Subcutaneous abdominal adipose tissue (tissue), 5 donors: ENCODE measurements at regions not wholly inside any gene's neighbourhood (a gene's known extent, or its start where the extent isn't known, plus 50 kb on each side); places are given as distances from the start of the nearest gene placed in this dataset.

Experiments
- H3K27ac ChIP-seq: one replicate; pipeline ENCODE4 v1.7.0; 2013; ENCODE audit warnings: low read depth, mild to moderate bottlenecking, inconsistent platforms, low read length, moderate library complexity
- H3K27me3 ChIP-seq, 5 donors: one replicate each; pipeline ENCODE4 v1.7.0; 2013; ENCODE audit warnings: low read length in 5 of 5, inconsistent platforms in 1 of 5; ENCODE audit not compliant: control insufficient read depth in 5 of 5, insufficient read depth in 4 of 5
- H3K36me3 ChIP-seq, 5 donors: one replicate each; pipeline ENCODE4 v1.7.0; 2013; ENCODE audit warnings: low read length in 5 of 5; ENCODE audit not compliant: control insufficient read depth in 5 of 5, insufficient read depth in 5 of 5
- H3K4me1 ChIP-seq, 5 donors: one replicate each; pipeline ENCODE4 v1.7.0; 2013; ENCODE audit warnings: low read length in 5 of 5, mild to moderate bottlenecking in 3 of 5, moderate library complexity in 1 of 5; ENCODE audit not compliant: control insufficient read depth in 5 of 5, insufficient read depth in 5 of 5
- H3K4me3 ChIP-seq, 5 donors: one replicate each; pipeline ENCODE4 v1.7.0; 2013; ENCODE audit warnings: low read length in 5 of 5, low read depth in 1 of 5
- H3K9ac ChIP-seq, 5 donors: one replicate each; pipeline ENCODE4 v1.7.0; 2013; ENCODE audit warnings: low read length in 5 of 5, mild to moderate bottlenecking in 4 of 5, moderate library complexity in 3 of 5
- H3K9me3 ChIP-seq, 5 donors: one replicate each; pipeline ENCODE4 v1.7.0; 2013; ENCODE audit warnings: low read length in 5 of 5; ENCODE audit not compliant: control insufficient read depth in 5 of 5
- donor health status: healthy.
- donor health status: healthy.
- donor health status: healthy.
- donor health status: healthy.
- donor health status: healthy.

DNA sequence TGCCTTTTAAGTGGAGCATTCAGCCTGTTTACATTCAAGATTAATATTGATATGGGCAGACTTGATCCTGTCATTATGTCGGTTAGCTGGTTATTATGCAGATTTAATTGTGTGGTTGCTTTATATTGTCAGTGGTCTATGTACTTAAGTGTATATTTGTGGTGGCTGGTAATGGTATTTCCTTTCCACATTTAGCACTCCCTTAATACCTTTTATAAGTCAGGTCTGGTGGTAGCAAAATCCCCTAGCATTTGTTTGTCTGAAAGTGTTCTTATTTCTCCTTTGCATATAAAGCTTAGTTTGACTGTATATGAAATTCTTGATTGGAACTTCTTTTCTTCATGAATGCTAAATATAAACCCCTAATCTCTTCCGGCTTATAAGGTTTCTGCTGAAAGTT, 403.7 kb upstream of the EPHA5 start:
- Histone ChIP-seq H3K4me1 (no peaks in the 10 kb centered on the region), H3K27me3 (no peaks in the 10 kb centered on the region), H3K9me3 (peaks cover 0 to 6% (median 3%) of the 10 kb centered on the region in 5 donors), H3K36me3 (no peaks in the 10 kb centered on the region), H3K27ac (no peak overlapping the region), H3K9ac (no peak overlapping the region), H3K4me3 (no peak overlapping the region)

DNA sequence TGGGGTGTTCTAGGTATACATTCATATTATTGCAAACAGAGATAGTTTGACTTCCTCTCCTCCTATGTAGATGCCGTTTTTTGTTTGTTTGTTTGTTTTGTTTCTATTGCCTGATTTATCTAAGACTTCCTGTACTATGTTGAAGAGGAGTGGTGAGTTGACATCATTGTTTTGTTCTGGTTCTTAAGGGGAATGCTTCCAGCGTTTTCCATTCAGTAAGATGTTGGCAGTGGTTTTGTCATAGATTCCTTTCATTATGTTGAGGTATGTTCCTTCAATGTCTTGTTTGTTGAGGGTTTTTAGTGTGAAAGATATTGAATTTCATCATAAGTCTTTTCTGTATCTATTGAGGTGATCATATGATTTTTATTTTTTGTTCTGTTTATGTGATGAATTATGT, 401.6 kb upstream of the EPHA5 start:
- no peak overlapping the region for H3K4me3 ChIP-seq
- H3K27ac ChIP-seq: no peak overlapping the region
- no peaks in the 10 kb centered on the region for H3K4me1 ChIP-seq
- H3K9me3 ChIP-seq: peaks cover 0 to 6% (median 3%) of the 10 kb centered on the region in 5 donors
- H3K9ac ChIP-seq: no peak overlapping the region
- H3K27me3 ChIP-seq: no peaks in the 10 kb centered on the region
- no peaks in the 10 kb centered on the region for H3K36me3 ChIP-seq

DNA sequence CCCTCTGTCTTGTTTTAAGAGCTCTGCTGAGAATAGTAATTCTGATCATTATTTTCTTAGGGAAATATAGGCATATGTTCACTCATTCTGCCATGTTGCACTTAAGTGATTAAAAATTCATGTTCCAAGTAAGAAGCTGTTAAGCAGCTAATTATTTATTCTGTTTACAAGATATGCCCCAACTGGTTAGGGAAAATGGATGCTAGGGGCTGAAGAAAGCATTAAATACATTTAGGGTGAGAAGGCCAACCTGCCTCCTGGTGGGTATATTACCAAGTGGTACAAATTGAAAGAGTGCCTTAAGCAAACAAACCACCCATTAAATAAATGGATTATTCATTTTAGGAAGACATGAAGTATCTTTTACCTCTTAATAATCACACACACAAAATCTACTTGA, 392.6 kb upstream of the EPHA5 start:
- H3K4me1 ChIP-seq: peaks cover 0 to 10% (median 3%) of the 10 kb centered on the region in 5 donors
- H3K9ac ChIP-seq: no peak overlapping the region
- H3K27ac ChIP-seq: no peak overlapping the region
- H3K4me3 ChIP-seq: no peak overlapping the region
- no peaks in the 10 kb centered on the region for H3K9me3 ChIP-seq
- H3K36me3 ChIP-seq: no peaks in the 10 kb centered on the region
- no peaks in the 10 kb centered on the region for H3K27me3 ChIP-seq

DNA sequence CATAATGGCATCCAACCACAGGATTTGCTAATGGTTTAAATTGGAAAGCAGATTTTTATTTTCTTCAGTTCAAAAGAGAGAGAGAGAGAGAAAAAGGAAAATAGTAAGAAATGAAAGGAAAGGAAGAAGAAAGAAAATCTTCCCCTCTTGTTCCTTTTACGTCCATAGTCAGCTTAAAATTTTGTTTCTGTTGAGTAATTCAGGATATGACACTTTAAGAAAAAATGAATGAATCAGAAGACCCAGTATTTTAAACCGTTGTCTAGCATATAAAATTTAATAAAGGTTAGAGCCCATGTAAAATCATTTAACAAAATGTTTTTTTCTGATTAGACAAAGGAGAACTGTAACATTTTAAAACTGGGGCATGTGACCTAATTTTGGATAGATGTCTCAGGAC, 391.8 kb upstream of the EPHA5 start:
- Histone ChIP-seq H3K27ac (no peak overlapping the region), H3K36me3 (no peaks in the 10 kb centered on the region)

DNA sequence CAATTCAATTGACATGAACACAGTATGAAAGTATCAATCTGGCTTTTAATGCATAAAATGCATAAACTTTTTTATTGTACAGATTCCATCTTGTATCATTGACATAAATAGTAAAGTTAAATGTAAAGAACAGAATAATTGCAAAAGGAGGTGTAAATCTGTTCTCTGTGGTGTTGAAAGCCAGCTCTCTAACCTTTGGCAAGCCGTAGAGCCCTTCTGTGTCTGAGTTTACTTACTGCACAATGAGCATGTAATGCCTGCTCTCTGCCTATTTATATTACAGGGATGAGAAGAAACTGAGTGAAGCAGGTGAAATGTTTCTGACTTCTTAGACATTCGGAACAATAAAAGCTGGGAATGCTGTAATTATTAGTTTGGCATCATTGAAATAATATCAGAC, 389.3 kb upstream of the EPHA5 start:
- Histone ChIP-seq H3K9me3 (no peaks in the 10 kb centered on the region), H3K36me3 (no peaks in the 10 kb centered on the region), H3K27me3 (no peaks in the 10 kb centered on the region), H3K27ac (no peak overlapping the region), H3K9ac (no peak overlapping the region), H3K4me3 (no peak overlapping the region), H3K4me1 (peaks cover 0 to 10% (median 3%) of the 10 kb centered on the region in 5 donors)

More for the DNA sequence above, 391.8 kb upstream of the EPHA5 start:
- H3K27me3 ChIP-seq: no peaks in the 10 kb centered on the region
- H3K4me3 ChIP-seq: no peak overlapping the region
- no peak overlapping the region for H3K9ac ChIP-seq
- peaks cover 0 to 10% (median 3%) of the 10 kb centered on the region in 5 donors for H3K4me1 ChIP-seq
- no peaks in the 10 kb centered on the region for H3K9me3 ChIP-seq

DNA sequence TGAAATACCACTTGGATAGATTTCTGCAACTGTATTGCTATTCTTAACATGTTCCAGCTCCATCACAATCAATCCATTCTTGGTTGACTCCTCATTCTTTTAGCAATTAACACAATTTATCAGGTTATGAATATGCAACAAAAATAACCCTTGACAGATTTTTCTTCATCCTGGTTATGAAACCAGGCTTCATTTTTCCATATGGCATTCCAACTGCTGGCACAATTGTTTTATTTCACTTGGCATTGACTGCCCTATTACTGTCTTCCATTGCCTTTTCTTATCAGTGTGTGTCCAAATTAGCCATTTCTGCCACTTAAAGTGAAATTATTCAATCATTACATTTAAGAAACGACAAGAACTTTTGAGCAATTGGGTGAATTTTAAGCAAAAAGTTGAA, 388.8 kb upstream of the EPHA5 start:
- Histone ChIP-seq H3K9me3 (no peaks in the 10 kb centered on the region), H3K36me3 (no peaks in the 10 kb centered on the region), H3K4me1 (peaks cover 0 to 10% (median 3%) of the 10 kb centered on the region in 5 donors), H3K4me3 (no peak overlapping the region), H3K27ac (no peak overlapping the region), H3K27me3 (no peaks in the 10 kb centered on the region), H3K9ac (no peak overlapping the region)

DNA sequence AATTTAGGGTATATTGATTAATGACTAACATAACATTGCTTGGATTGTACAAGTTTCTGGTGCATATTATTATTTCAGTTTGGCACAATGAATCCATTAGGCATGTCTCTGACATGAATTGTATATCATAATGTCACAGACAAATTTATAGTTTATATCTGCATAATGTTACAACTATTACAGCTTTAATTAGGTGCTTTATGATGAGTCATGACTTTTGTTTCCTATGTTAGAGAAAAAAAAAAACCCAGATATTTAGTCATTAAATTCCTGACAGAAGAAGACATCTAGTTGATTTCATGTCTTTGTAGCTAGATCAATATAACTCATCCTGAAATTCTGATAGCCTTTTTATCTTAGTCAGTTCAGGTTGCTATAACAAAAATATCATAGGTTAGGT, 385.7 kb upstream of the EPHA5 start:
- H3K9me3 ChIP-seq: no peaks in the 10 kb centered on the region
- H3K36me3 ChIP-seq: no peaks in the 10 kb centered on the region
- no peak overlapping the region for H3K4me3 ChIP-seq
- no peak overlapping the region for H3K9ac ChIP-seq
- peaks cover 0 to 14% (median 3%) of the 10 kb centered on the region in 5 donors for H3K4me1 ChIP-seq
- H3K27me3 ChIP-seq: no peaks in the 10 kb centered on the region
- no peak overlapping the region for H3K27ac ChIP-seq

DNA sequence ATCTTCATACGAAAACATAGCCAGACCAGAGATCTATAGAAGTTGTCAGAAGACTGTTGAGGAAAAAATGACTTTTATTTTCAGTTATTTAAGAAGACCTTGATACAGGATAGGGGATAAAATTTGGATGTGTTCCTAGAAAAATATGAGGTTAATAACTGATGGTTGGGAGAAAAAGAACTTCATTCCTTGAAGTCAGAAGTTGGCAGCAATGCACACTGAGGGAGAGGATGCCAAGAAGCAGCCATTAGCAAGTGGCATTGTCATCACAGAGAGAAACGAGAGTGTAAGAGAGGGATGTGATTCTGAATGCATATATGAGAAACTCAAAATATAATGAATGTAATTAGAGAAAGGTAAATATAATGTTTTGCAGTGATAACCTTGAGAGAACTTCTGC, 382.1 kb upstream of the EPHA5 start:
- Histone ChIP-seq H3K27ac (no peak overlapping the region), H3K9me3 (no peaks in the 10 kb centered on the region), H3K9ac (no peak overlapping the region), H3K36me3 (no peaks in the 10 kb centered on the region), H3K27me3 (no peaks in the 10 kb centered on the region), H3K4me3 (no peak overlapping the region), H3K4me1 (peaks cover 0 to 9% (median 2%) of the 10 kb centered on the region in 5 donors)

DNA sequence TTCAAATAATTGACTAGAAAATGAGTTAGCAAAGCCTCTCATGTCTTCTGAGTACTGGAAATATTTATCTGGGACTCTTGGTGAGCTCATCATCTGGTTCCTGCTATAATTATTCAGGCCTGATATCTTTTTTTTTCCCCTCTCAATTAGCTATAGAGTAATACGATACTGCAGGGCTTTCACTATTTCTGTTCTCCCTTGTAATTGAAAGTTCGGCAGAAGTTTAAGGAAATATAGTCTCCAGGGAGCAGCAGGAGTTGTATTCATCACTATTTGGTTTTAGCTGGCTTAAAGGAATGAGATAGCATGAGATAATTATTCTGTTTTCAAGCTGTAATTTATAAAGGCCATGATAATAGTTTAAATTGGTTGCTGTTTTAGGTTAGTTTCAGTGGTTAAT, 378.6 kb upstream of the EPHA5 start:
- no peaks in the 10 kb centered on the region for H3K27me3 ChIP-seq
- H3K4me3 ChIP-seq: no peak overlapping the region
- H3K36me3 ChIP-seq: no peaks in the 10 kb centered on the region
- no peak overlapping the region for H3K27ac ChIP-seq
- no peaks in the 10 kb centered on the region for H3K9me3 ChIP-seq
- no peak overlapping the region for H3K9ac ChIP-seq
- H3K4me1 ChIP-seq: peaks cover 0 to 9% (median 2%) of the 10 kb centered on the region in 5 donors

DNA sequence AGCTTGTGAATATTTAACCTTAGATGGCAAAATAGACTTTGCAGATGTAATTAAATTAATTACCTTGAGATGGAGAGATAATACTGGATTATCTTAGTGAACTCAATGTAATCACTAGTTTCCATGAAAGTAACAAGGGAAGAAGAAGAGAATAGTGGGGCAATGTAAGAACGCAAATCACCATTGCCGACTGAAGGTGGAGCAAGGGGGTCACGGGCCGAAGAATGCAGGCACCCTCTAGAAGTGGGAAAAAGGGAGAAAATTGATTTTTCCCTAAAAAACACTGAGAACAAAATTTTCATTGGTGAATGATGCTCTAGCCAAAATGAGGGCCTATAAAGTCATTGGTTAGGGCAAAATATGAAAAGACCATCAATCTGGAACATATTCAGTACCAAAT, 375.6 kb upstream of the EPHA5 start:
- Histone ChIP-seq H3K4me1 (peaks cover 0 to under 1% (median 0%) of the 10 kb centered on the region in 5 donors), H3K36me3 (no peaks in the 10 kb centered on the region), H3K4me3 (no peak overlapping the region), H3K27ac (no peak overlapping the region), H3K27me3 (no peaks in the 10 kb centered on the region), H3K9ac (no peak overlapping the region), H3K9me3 (no peaks in the 10 kb centered on the region)

DNA sequence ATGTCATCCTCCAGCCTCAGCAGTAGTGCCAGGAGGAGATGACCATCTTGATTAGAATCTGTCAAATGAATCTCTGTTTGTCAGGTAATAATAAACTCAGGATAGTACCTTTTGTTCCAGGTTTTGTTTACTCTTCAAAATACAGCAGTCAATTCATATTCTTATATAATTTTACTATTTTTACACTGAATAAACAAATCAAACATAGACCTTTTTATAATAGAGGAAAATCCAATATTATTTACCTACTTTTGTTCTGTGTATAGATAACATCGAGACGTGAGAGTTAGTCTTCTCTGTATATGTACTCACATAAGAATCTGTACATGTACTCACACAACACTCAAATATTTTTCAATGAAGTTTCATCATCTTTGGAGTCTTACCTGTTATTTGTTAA, 365.4 kb upstream of the EPHA5 start:
- Histone ChIP-seq H3K27me3 (no peaks in the 10 kb centered on the region), H3K4me1 (no peaks in the 10 kb centered on the region), H3K4me3 (no peak overlapping the region), H3K9me3 (no peaks in the 10 kb centered on the region), H3K27ac (no peak overlapping the region), H3K9ac (no peak overlapping the region), H3K36me3 (no peaks in the 10 kb centered on the region)
